ENCODE measurements at regions not wholly inside any gene's neighbourhood (a gene's known extent, or its start where the extent isn't known, plus 50 kb on each side); places are given as distances from the start of the nearest gene placed in this dataset.

DNA sequence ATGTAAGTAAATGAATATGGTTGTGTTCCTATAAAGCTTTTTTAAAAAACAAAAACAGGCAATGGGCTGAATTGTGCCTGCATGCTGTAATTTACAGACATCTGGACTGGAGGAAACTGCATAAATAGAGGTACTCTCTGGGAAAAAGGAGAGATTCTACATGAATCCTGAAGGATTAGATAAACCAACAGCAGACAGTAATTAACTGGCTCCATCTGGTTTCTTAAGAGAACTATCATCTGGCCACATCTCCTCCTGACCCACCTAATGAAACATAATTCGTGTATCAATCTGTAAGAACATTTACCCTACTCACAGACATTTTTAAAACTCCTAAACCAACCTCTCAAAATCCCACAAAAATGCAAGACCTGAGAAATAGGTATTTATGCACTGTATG is 528.1 kb upstream of the ST8SIA4 start:
- no peaks in the 10 kb centered on the region for H3K9me3 ChIP-seq
- H3K36me3 ChIP-seq: no peaks in the 10 kb centered on the region
- no peak overlapping the region for H3K27ac ChIP-seq
- no peak for TF ChIP-seq Cebpa-rat (IDR thresholded peaks at IDR 0.05)
- no peaks in the 10 kb centered on the region for H4K20me1 ChIP-seq
- H3K4me2 ChIP-seq: no peak overlapping the region
- H3K27me3 ChIP-seq: no peaks in the 10 kb centered on the region
- no peak overlapping the region for H3K9ac ChIP-seq
- H3K4me1 ChIP-seq: no peaks in the 10 kb centered on the region
- H3K4me3 ChIP-seq: no peak overlapping the region

DNA sequence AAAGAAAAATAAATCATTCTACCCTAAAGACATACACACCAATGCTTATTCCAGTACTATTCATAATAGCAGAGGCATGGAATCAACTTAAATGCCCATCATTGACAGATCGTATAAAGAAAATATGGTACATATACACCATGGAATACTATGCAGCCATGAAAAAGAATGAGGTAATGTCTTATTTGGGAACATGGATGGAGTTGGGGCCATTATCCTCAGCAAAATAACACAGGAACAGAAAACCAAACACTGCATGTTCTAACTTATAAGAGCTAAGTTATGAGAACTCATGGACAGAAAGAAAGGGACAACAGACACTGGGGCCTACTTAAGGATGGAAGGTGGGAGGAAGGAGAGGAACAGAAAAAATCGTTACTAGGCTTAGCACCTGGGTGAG is 527.5 kb upstream of the ST8SIA4 start:
- Histone ChIP-seq H3K27ac (no peak overlapping the region), H3K4me3 (no peak overlapping the region), H3K4me1 (no peaks in the 10 kb centered on the region), H3K9me3 (no peaks in the 10 kb centered on the region), H3K36me3 (no peaks in the 10 kb centered on the region), H3K4me2 (no peak overlapping the region), H3K27me3 (no peaks in the 10 kb centered on the region), H4K20me1 (no peaks in the 10 kb centered on the region), H3K9ac (no peak overlapping the region)
- no peak for TF ChIP-seq Cebpa-rat (IDR thresholded peaks at IDR 0.05)

DNA sequence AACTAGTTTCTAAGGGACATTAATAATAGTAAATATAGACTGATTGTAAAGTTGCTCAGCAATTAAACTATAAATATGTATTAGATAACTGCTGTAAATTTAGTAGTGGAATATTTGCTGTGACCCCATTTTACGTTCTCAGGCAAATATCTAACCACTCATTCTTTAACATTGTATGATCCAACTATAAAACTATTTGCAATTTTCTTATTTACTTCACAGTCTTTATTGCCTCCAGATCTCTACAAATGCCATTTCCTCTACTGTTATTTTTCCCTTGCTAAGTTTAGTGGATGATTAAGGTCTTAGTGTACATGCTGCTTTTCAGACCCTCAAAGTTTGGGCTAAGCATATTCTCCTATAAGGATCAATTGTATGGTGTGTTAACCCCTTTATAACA is 526.2 kb upstream of the ST8SIA4 start:
- Histone ChIP-seq H3K27ac (no peak overlapping the region), H3K4me2 (no peak overlapping the region), H3K36me3 (no peaks in the 10 kb centered on the region), H3K4me3 (no peak overlapping the region), H4K20me1 (no peaks in the 10 kb centered on the region), H3K9me3 (no peaks in the 10 kb centered on the region), H3K9ac (no peak overlapping the region), H3K27me3 (no peaks in the 10 kb centered on the region), H3K4me1 (no peaks in the 10 kb centered on the region)
- TF ChIP-seq Cebpa-rat (IDR thresholded peaks at IDR 0.05): no peak

DNA sequence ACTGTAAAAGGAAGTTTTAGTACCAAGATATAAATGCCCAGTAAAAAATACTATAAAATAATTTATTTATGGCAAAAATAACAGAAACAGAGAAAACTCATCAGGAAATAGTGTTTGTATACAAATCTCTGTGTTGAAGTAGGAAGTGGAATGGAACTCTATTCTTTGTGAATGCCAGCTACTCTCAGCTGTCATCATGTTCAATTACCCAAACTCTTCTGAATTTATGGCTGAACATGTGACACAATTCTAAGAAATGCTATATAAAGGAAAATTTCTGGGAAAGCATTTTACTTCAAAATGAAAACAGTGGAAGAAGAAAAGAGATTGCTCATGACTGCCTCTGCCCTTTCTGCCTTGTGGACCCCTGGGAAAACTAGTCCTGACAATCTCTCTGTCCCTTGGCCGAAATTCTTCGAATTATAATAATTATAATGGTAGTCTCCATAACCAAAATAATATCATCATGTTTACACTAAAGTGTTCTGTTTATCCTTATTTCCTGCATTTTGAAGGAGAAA is 522.3 kb upstream of the ST8SIA4 start:
- no peaks in the 10 kb centered on the region for H3K36me3 ChIP-seq
- H3K9ac ChIP-seq: no peak overlapping the region
- H3K27me3 ChIP-seq: no peaks in the 10 kb centered on the region
- H3K4me2 ChIP-seq: no peak overlapping the region
- no peak overlapping the region for H3K4me3 ChIP-seq
- H3K9me3 ChIP-seq: no peaks in the 10 kb centered on the region
- no peak overlapping the region for H3K27ac ChIP-seq
- H3K4me1 ChIP-seq: no peaks in the 10 kb centered on the region
- H4K20me1 ChIP-seq: no peaks in the 10 kb centered on the region
- TF ChIP-seq Cebpa-rat (IDR thresholded peaks at IDR 0.05): no peak

DNA sequence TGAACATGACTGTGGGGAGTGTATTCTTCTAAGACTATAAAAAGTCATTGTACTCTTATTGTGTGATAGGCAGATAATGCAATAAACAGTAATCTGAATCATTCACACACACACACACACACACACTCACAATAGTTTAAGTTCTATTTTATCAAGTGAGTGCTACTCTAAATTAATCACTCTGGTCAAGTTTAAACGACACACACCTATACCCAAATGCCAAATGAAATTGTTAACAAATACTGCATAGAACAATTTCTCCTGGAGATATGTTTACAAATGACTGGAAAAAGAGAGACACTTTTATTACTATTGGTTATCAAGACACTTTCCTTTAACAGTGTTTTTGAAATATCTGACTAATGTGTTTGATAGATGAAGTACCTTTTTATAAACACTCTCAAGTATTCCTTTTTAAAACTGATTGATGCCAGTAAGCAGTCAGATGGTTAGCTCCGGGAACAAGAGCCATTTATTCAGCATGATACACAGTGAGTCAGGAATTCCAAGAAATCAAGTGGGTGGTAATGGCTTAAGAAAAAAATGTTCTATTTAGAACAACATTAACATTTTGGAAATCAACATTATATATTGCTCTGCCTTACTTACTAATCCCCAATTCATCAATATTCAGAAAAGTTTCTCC is 521.6 kb upstream of the ST8SIA4 start:
- H3K9me3 ChIP-seq: no peaks in the 10 kb centered on the region
- no peak overlapping the region for H3K9ac ChIP-seq
- no peaks in the 10 kb centered on the region for H3K4me1 ChIP-seq
- no peak overlapping the region for H3K4me2 ChIP-seq
- no peak overlapping the region for H3K27ac ChIP-seq
- H3K4me3 ChIP-seq: no peak overlapping the region
- H4K20me1 ChIP-seq: no peaks in the 10 kb centered on the region
- no peak for TF ChIP-seq Cebpa-rat (IDR thresholded peaks at IDR 0.05)
- no peaks in the 10 kb centered on the region for H3K27me3 ChIP-seq
- H3K36me3 ChIP-seq: no peaks in the 10 kb centered on the region

DNA sequence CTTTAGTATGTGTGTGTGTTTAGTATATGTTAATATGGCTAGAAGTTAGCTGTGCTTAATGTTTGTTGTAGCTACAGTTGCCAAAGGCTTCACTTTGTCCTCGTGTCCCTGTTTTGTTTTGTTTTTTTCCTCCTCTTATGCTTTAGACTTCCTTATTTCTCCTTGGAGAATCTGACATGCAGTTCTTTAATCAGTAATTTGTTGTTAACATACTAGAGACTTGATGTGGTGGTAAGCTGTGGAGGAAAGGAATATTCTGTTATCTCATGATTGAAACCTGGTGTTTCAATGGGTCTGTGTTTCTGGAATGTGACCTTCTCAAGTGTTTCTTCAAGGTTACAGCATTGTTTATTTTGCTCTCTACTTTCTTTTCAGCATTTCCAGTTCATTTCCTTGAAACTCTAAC is 515.6 kb upstream of the ST8SIA4 start:
- Histone ChIP-seq H3K27me3 (no peaks in the 10 kb centered on the region), H3K36me3 (no peaks in the 10 kb centered on the region), H3K4me3 (no peak overlapping the region), H3K27ac (no peak overlapping the region), H3K9ac (no peak overlapping the region), H3K4me1 (no peaks in the 10 kb centered on the region), H4K20me1 (no peaks in the 10 kb centered on the region), H3K4me2 (no peak overlapping the region), H3K9me3 (no peaks in the 10 kb centered on the region)
- no peak for TF ChIP-seq Cebpa-rat (IDR thresholded peaks at IDR 0.05)

DNA sequence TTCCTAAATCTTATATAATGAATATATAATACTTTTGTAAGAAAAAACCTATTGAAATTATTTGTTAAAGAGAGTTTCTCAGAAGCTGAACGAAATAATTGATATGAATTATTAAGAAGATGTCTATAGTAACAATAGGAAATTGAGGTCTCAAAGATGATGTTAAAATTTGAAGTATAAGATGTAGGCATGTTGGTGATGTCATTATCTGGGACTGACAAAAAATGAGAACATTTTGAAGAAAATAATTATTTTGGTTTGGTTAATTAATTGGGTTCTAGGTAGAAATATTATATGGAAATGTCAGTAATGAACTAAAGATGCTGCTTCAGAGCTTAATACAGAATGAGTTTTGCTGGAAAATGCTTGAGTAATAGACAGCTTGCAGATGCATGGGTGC is 501.4 kb upstream of the ST8SIA4 start:
- Histone ChIP-seq H4K20me1 (no peaks in the 10 kb centered on the region), H3K4me1 (no peaks in the 10 kb centered on the region), H3K27ac (no peak overlapping the region), H3K4me3 (no peak overlapping the region), H3K27me3 (no peaks in the 10 kb centered on the region), H3K9me3 (no peaks in the 10 kb centered on the region), H3K9ac (no peak overlapping the region), H3K36me3 (no peaks in the 10 kb centered on the region), H3K4me2 (no peak overlapping the region)
- TF ChIP-seq Cebpa-rat (IDR thresholded peaks at IDR 0.05): no peak

DNA sequence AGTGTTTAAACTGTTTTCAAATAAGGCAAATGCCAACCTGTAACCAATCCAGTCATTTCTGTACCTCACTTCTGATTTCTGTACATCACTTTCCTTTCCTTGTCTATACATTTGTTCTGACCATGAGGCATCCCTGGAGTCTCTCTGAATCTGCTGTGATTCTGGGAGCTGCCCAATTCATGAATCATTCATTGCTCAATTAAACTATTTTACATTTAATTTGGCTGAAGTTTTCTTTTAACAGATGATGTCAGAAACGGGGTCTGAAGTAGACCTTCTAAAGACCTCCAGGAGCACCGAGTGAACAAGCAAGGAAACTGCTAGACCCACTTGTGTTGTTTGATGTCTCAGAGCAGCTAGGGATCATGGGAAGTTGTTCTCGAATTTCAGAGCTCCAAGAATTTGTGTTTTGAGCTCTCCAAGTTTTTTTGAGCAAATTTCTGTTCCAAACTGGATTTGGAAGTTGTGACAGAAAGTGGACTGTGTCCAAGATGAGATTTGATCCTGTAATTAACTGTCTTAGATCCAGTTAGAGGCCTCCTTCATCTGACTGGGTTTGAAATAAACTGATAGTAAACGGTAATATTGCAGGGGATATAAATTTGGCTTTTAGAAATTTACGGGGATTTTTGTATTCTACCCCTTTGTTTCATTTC is 490.8 kb upstream of the ST8SIA4 start:
- Histone ChIP-seq H3K4me2 (no peak overlapping the region), H3K27ac (no peak overlapping the region), H3K27me3 (no peaks in the 10 kb centered on the region), H3K36me3 (no peaks in the 10 kb centered on the region), H3K9ac (no peak overlapping the region), H3K4me1 (no peaks in the 10 kb centered on the region), H4K20me1 (no peaks in the 10 kb centered on the region), H3K9me3 (no peaks in the 10 kb centered on the region), H3K4me3 (no peak overlapping the region)
- TF ChIP-seq Cebpa-rat (IDR thresholded peaks at IDR 0.05): no peak

DNA sequence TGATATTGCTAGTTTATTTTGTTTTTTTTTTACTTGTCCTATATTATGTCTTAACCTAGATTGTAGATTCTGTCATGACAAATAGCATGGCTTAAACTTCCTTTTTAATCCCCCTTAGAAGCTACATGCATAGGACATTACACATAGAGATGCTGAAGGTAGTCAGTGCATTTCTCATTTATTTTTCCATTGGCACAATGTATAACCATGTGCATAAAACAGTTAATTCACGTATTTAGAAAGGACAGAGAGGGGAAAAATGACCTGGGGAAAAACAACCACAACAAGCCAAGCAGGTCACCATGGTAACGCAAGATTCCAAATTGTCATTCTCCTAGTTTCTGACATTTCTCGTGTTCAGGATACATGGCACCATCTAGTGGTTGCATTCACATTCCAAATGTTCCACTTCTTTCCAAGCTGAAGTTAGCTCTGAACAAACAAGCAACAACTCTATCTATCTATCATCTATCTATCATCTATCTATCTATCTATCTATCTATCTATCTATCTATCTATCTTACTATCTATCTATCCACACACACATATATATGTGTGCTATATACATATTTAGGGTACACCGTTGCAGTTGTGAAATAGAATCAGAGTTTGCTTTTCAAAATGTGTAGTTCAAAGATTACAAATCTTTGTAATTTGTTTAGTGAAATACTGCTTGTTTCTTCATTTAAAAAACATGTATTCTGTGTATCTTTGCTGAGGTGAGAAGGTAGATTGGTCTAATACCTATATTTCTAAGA is 487.2 kb upstream of the ST8SIA4 start:
- no peaks in the 10 kb centered on the region for H3K27me3 ChIP-seq

DNA sequence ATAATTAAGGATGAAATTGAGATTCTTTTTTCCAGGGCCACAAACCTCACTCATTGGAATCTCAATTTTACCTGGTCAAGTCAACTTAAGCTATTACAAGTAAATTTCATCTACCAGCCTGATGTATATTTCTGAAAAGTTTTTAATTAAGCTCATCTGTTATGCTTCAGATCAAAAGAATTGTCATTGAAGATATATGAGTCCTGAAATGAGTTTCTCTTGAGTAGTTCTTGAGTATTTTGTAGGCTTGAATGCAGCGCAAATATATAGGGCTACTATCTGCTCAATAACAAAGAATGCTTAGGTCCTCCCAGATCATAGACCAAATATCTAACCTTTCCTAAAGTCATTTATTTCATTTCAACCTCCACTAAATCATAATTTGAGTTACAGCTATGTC is 482.2 kb upstream of the ST8SIA4 start:
- no peaks in the 10 kb centered on the region for H3K9me3 ChIP-seq
- H3K27ac ChIP-seq: no peak overlapping the region
- no peak for TF ChIP-seq Cebpa-rat (IDR thresholded peaks at IDR 0.05)

More for the DNA sequence above, 487.2 kb upstream of the ST8SIA4 start:
- H3K4me1 ChIP-seq: no peaks in the 10 kb centered on the region
- no peak for TF ChIP-seq Cebpa-rat (IDR thresholded peaks at IDR 0.05)
- no peaks in the 10 kb centered on the region for H3K36me3 ChIP-seq
- H4K20me1 ChIP-seq: no peaks in the 10 kb centered on the region
- H3K9me3 ChIP-seq: no peaks in the 10 kb centered on the region
- no peak overlapping the region for H3K4me2 ChIP-seq
- H3K9ac ChIP-seq: no peak overlapping the region
- no peak overlapping the region for H3K27ac ChIP-seq
- no peak overlapping the region for H3K4me3 ChIP-seq

More for the DNA sequence above, 482.2 kb upstream of the ST8SIA4 start:
- Histone ChIP-seq H3K4me2 (no peak overlapping the region), H3K9ac (no peak overlapping the region), H3K4me3 (no peak overlapping the region), H4K20me1 (no peaks in the 10 kb centered on the region), H3K4me1 (no peaks in the 10 kb centered on the region), H3K36me3 (no peaks in the 10 kb centered on the region), H3K27me3 (no peaks in the 10 kb centered on the region)

Data from BLaER1 (cell line).